ENCODE measurements at regions not wholly inside any gene's neighbourhood (a gene's known extent, or its start where the extent isn't known, plus 50 kb on each side); places are given as distances from the start of the nearest gene placed in this dataset.

- Mint-ChIP-seq H3K9me3 (no peaks in the 10 kb centered on the region; the same call in 2 of the 3 replicates), H3K27me3 (ENCODE audit: insufficient read depth, low read depth, poor library complexity) (no peaks in the 10 kb centered on the region), H3K36me3 (ENCODE audit: low read depth) (no peaks in the 10 kb centered on the region), H3K27ac (no peak overlapping the region), H3K4me1 (no peaks in the 10 kb centered on the region), H3K4me3 (no peak overlapping the region)
- no peaks in the 10 kb centered on the region for H3K36me3 ChIP-seq (ENCODE audit: insufficient read depth)
- no peaks in the 10 kb centered on the region for H3K27me3 ChIP-seq (ENCODE audit: insufficient read depth)
- no peak for DNase-seq (ENCODE audit: low spot score)
- no peaks in the 10 kb centered on the region for H3F3A ChIP-seq (replicated peaks; ENCODE audit: low read depth)
- no peak for ATAC-seq
- H2AFZ ChIP-seq: no peak overlapping the region; the same call in 1 of the 2 replicates
- no peak overlapping the region for H3K4me3 ChIP-seq
- no peaks in the 10 kb centered on the region for H4K20me1 ChIP-seq (replicated peaks; ENCODE audit: insufficient read depth)
- no peaks in the 10 kb centered on the region for H3K79me2 ChIP-seq (replicated peaks; ENCODE audit: insufficient read depth)
- H3K4me2 ChIP-seq: no peak overlapping the region
- peaks cover 11% of the 10 kb centered on the region for H3K9me2 ChIP-seq (ENCODE audit: insufficient read depth)
- H3K4me1 ChIP-seq (ENCODE audit: insufficient read depth): no peaks in the 10 kb centered on the region
- no peak overlapping the region for H3K27ac ChIP-seq (ENCODE audit: low read depth)
- TF ChIP-seq ZNF114 (CRISPR knock-in tag; IDR thresholded peaks at IDR 0.05): no peak
- no peak for TF ChIP-seq ZNF331 (CRISPR knock-in tag; IDR thresholded peaks at IDR 0.05; ENCODE audit: low read depth)
- TF ChIP-seq EZH2phosphoT487 (IDR thresholded peaks at IDR 0.05; ENCODE audit: unreplicated experiment): no peak
- TF ChIP-seq EZH2 (IDR thresholded peaks at IDR 0.05; ENCODE audit: low read depth, unreplicated experiment): no peak
- TF ChIP-seq REST (IDR thresholded peaks at IDR 0.05; ENCODE audit: unreplicated experiment): no peak
- no peak for TF ChIP-seq POLR2AphosphoS5 (IDR thresholded peaks at IDR 0.05; ENCODE audit: low read depth)
- TF ChIP-seq NANOG (IDR thresholded peaks at IDR 0.05; ENCODE audit: borderline replicate concordance): no peak
These were observed 65.4 kb upstream of the LMO4 start for GRCh38 chr1:87263281-87263680.

- H3K4me1 Mint-ChIP-seq: no peaks in the 10 kb centered on the region
- no peaks in the 10 kb centered on the region for H3K27me3 Mint-ChIP-seq (ENCODE audit: insufficient read depth, low read depth, poor library complexity)
- H3K4me3 ChIP-seq: no peak overlapping the region
- H3F3A ChIP-seq (replicated peaks; ENCODE audit: low read depth): no peaks in the 10 kb centered on the region
- H3K9me3 Mint-ChIP-seq: no peaks in the 10 kb centered on the region; the same call in 2 of the 3 replicates
- H3K9me2 ChIP-seq (ENCODE audit: insufficient read depth): peaks cover 11% of the 10 kb centered on the region
- no peaks in the 10 kb centered on the region for H4K20me1 ChIP-seq (replicated peaks; ENCODE audit: insufficient read depth)
- H3K79me2 ChIP-seq (replicated peaks; ENCODE audit: insufficient read depth): no peaks in the 10 kb centered on the region
- H3K36me3 Mint-ChIP-seq (ENCODE audit: low read depth): no peaks in the 10 kb centered on the region
- no peaks in the 10 kb centered on the region for H3K36me3 ChIP-seq (ENCODE audit: insufficient read depth)
- no peak for ATAC-seq
- H3K27me3 ChIP-seq (ENCODE audit: insufficient read depth): no peaks in the 10 kb centered on the region
- no peak overlapping the region for H3K27ac Mint-ChIP-seq
- no peak for DNase-seq (ENCODE audit: low spot score)
- no peaks in the 10 kb centered on the region for H3K4me1 ChIP-seq (ENCODE audit: insufficient read depth)
- no peak overlapping the region; the same call in 1 of the 2 replicates for H2AFZ ChIP-seq
- H3K4me2 ChIP-seq: no peak overlapping the region
- H3K27ac ChIP-seq (ENCODE audit: low read depth): no peak overlapping the region
- H3K4me3 Mint-ChIP-seq: no peak overlapping the region
- TF ChIP-seq JUNB (IDR thresholded peaks at IDR 0.05; ENCODE audit: unreplicated experiment) (no peak), EZH2phosphoT487 (IDR thresholded peaks at IDR 0.05; ENCODE audit: unreplicated experiment) (no peak), ZNF462 (CRISPR knock-in tag; IDR thresholded peaks at IDR 0.05) (no peak), ZNF331 (CRISPR knock-in tag; IDR thresholded peaks at IDR 0.05; ENCODE audit: low read depth) (no peak), REST (IDR thresholded peaks at IDR 0.05; ENCODE audit: unreplicated experiment) (no peak)
These were observed 64.9 kb upstream of the LMO4 start for GRCh38 chr1:87263785-87264184.

All from GM23338 (cell line).